ENCODE measurements at regions not wholly inside any gene's neighbourhood (a gene's known extent, or its start where the extent isn't known, plus 50 kb on each side); places are given as distances from the start of the nearest gene placed in this dataset.

- H3K9me3 ChIP-seq, result no peaks in the 10 kb centered on the region
- TF ChIP-seq CTCF (IDR thresholded peaks at IDR 0.05; ENCODE audit: insufficient read depth in 1 of 2, low read depth in 1 of 2, low read length in 1 of 2, severe bottlenecking in 1 of 2, unreplicated experiment in 1 of 2), result no peak
- no peaks in the 10 kb centered on the region for H3K27me3 ChIP-seq (replicated peaks; ENCODE audit: control insufficient read depth, insufficient read depth, low read length)
- H3K4me1 ChIP-seq, result no peaks in the 10 kb centered on the region
- Mint-ChIP-seq H3K27me3 (ENCODE audit: insufficient read depth, unreplicated experiment) (no peaks in the 10 kb centered on the region), H3K4me3 (ENCODE audit: unreplicated experiment) (no peak overlapping the region), H3K27ac (ENCODE audit: unreplicated experiment) (no peak overlapping the region), H3K9me3 (ENCODE audit: unreplicated experiment) (no peaks in the 10 kb centered on the region), H3K36me3 (ENCODE audit: insufficient read depth, unreplicated experiment) (no peaks in the 10 kb centered on the region), H3K4me1 (ENCODE audit: low read depth, unreplicated experiment) (peaks cover 5% of the 10 kb centered on the region)
- POLR2A ChIA-PET, result no interaction called here
- intact Hi-C loops (cut with micrococcal nuclease; ENCODE audit: unreplicated experiment), result no loop called here
- H3K36me3 ChIP-seq (ENCODE audit: control insufficient read depth, insufficient read depth, low read length), result no peaks in the 10 kb centered on the region
- CTCF ChIA-PET, result no interaction called here
- BruUV-seq (replicated peaks), result no TSS peak
- H3K4me3 ChIP-seq (ENCODE audit: low read depth, low read length), result no peak overlapping the region
- no peak for DNase-seq
Observed at GRCh38 chr2:234847639-234848038, 104.2 kb upstream of the SH3BP4 start.

GRCh38 chr2:234847364-234847635 is 104.5 kb upstream of the SH3BP4 start:
- H3K27me3 ChIP-seq (replicated peaks; ENCODE audit: control insufficient read depth, insufficient read depth, low read length), result no peaks in the 10 kb centered on the region
- H3K27me3 Mint-ChIP-seq (ENCODE audit: insufficient read depth, unreplicated experiment), result no peaks in the 10 kb centered on the region
- H3K9me3 ChIP-seq, result no peaks in the 10 kb centered on the region
- no peak for DNase-seq
- TF ChIP-seq CTCF (IDR thresholded peaks at IDR 0.05; ENCODE audit: insufficient read depth in 1 of 2, low read depth in 1 of 2, low read length in 1 of 2, severe bottlenecking in 1 of 2, unreplicated experiment in 1 of 2), result no peak
- no peaks in the 10 kb centered on the region for H3K9me3 Mint-ChIP-seq (ENCODE audit: unreplicated experiment)
- no peak overlapping the region for H3K27ac Mint-ChIP-seq (ENCODE audit: unreplicated experiment)
- H3K4me3 ChIP-seq (ENCODE audit: low read depth, low read length), result no peak overlapping the region
- no TSS peak for BruUV-seq (replicated peaks)
- H3K4me1 ChIP-seq, result no peaks in the 10 kb centered on the region
- intact Hi-C loops (cut with micrococcal nuclease; ENCODE audit: unreplicated experiment), result no loop called here
- H3K4me3 Mint-ChIP-seq (ENCODE audit: unreplicated experiment), result no peak overlapping the region
- ChIA-PET CTCF (no interaction called here), POLR2A (no interaction called here)
- H3K36me3 Mint-ChIP-seq (ENCODE audit: insufficient read depth, unreplicated experiment), result no peaks in the 10 kb centered on the region
- H3K36me3 ChIP-seq (ENCODE audit: control insufficient read depth, insufficient read depth, low read length), result no peaks in the 10 kb centered on the region
- peaks cover 5% of the 10 kb centered on the region for H3K4me1 Mint-ChIP-seq (ENCODE audit: low read depth, unreplicated experiment)

GRCh38 chr2:234846599-234847363 is 105.0 kb upstream of the SH3BP4 start:
- POLR2A ChIA-PET, result no interaction called here

More at GRCh38 chr2:234846599-234847363, 105.0 kb upstream of the SH3BP4 start:
- no peak overlapping the region for H3K4me3 ChIP-seq (ENCODE audit: low read depth, low read length)
- no peaks in the 10 kb centered on the region for H3K27me3 ChIP-seq (replicated peaks; ENCODE audit: control insufficient read depth, insufficient read depth, low read length)
- TF ChIP-seq CTCF (IDR thresholded peaks at IDR 0.05; ENCODE audit: insufficient read depth in 1 of 2, low read depth in 1 of 2, low read length in 1 of 2, severe bottlenecking in 1 of 2, unreplicated experiment in 1 of 2), result no peak
- no peaks in the 10 kb centered on the region for H3K36me3 ChIP-seq (ENCODE audit: control insufficient read depth, insufficient read depth, low read length)
- no peaks in the 10 kb centered on the region; the same call in 1 of the 2 replicates for H3K4me1 ChIP-seq
- BruUV-seq (replicated peaks), result no TSS peak
- H3K4me3 Mint-ChIP-seq (ENCODE audit: unreplicated experiment), result no peak overlapping the region
- intact Hi-C loops (cut with micrococcal nuclease; ENCODE audit: unreplicated experiment), result no loop called here
- H3K36me3 Mint-ChIP-seq (ENCODE audit: insufficient read depth, unreplicated experiment), result no peaks in the 10 kb centered on the region
- H3K9me3 Mint-ChIP-seq (ENCODE audit: unreplicated experiment), result no peaks in the 10 kb centered on the region
- no peaks in the 10 kb centered on the region for H3K9me3 ChIP-seq
- peak in 1 of 2 experiments; percentile 45 for DNase-seq
- H3K27me3 Mint-ChIP-seq (ENCODE audit: insufficient read depth, unreplicated experiment), result no peaks in the 10 kb centered on the region
- no peak overlapping the region for H3K27ac Mint-ChIP-seq (ENCODE audit: unreplicated experiment)
- H3K4me1 Mint-ChIP-seq (ENCODE audit: low read depth, unreplicated experiment), result peaks cover 5% of the 10 kb centered on the region
- CTCF ChIA-PET, result no interaction called here
